NCI-H2227 (cell line): ENCODE measurements at regions not wholly inside any gene's neighbourhood (a gene's known extent, or its start where the extent isn't known, plus 50 kb on each side); places are given as distances from the start of the nearest gene placed in this dataset.

Experiments used
- DNase-seq: peaks from one replicate; lab custom pipeline; 2025; ENCODE audit not compliant: unreplicated experiment; lab: John Stamatoyannopoulos, UW

DNA sequence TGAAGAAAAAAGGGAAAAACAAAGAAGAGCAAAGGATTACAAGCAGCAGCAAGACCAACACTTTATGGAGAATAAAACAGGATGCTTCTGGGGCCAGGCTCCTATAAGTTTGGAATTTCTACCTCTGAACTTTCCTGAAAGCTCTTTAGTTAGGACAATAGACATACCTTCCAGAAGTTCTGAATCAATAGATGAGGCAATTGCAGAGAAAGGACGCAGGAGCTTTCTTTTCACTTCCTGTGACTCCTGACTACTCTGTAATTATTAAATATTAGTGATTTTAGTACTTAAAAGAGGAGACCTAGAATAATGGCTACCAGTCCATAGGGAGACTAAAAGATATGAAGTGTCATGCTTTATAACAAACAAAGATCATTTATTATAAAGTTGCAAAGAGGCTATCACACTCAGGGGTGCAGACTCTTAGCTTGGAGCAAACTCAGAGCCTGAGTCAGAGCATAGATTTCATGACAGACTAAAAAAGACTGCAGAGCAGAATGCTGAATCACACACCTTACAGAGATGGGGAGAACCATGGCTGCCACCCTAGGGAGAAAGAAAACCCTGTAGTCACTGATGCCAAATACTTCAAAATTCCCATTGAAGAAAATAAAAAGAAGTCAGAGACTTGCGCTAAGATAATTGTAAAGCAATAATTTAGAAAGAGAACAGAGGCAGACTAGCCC lies 52.5 kb upstream of the FAM136A start:
- DNase-seq = no peak
